ENCODE measurements at regions not wholly inside any gene's neighbourhood (a gene's known extent, or its start where the extent isn't known, plus 50 kb on each side); places are given as distances from the start of the nearest gene placed in this dataset.

DNA sequence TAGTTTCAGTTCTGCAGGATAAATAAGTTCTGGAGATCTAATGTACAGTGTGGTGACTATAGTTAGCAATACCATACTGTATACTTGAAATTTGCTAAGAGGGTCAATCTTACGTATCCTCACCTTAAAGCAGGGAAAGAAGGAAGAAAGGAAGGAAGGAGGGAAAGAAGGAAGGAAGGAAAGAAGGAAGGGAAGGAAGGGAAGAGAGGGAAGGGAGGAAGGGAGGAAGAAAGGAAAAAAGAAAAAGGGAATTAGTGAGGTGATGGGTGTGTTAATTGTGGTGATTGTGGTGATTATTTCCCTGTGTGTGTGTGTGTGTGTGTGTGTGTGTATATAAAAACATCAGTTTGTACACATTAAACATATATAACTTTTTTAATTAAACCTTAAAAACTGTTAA lies 242.6 kb upstream of the MSX2 start:
- BruUV-seq (replicated peaks) = no TSS peak
- intact Hi-C loops (cut with micrococcal nuclease; ENCODE audit: unreplicated experiment) (no loop called here), in situ Hi-C loops (cut with HindIII; ENCODE audit: low pct_unique_long_range_greater_than_20kb, low sequenced_read_pairs) (no loop called here)
- ATAC-seq (no peak), DNase-seq (ENCODE audit: low read depth, low spot score) (no peak)
- Histone ChIP-seq H3K4me3 (ENCODE audit: low read depth in 2 of 2, low read length in 2 of 2) (no peak overlapping the region), H3K27me3 (ENCODE audit: control insufficient read depth, insufficient read depth, low read length) (no peaks in the 10 kb centered on the region), H3K4me1 (ENCODE audit: control insufficient read depth, insufficient read depth, low read length) (no peaks in the 10 kb centered on the region), H3K27ac (ENCODE audit: low read length) (no peak overlapping the region), H3K36me3 (ENCODE audit: control insufficient read depth, insufficient read depth, low read length) (no peaks in the 10 kb centered on the region), H3K9me3 (ENCODE audit: control insufficient read depth, insufficient read depth, low read depth, low read length) (no peaks in the 10 kb centered on the region; the same call in 1 of the 2 replicates)
- TF ChIP-seq TCF7L2 (IDR thresholded peaks at IDR 0.05; ENCODE audit: low read depth, low read length) (no peak), POLR2AphosphoS5 (IDR thresholded peaks at IDR 0.05; ENCODE audit: low read depth, low read length) (no peak), SIN3A (IDR thresholded peaks at IDR 0.05; ENCODE audit: borderline replicate concordance, insufficient read depth, low read depth, low read length) (no peak), REST (IDR thresholded peaks at IDR 0.05; ENCODE audit: insufficient read depth in 1 of 2, low read depth in 2 of 2, low read length in 1 of 2) (no peak)
- TF ChIP-seq, protein P1, sequence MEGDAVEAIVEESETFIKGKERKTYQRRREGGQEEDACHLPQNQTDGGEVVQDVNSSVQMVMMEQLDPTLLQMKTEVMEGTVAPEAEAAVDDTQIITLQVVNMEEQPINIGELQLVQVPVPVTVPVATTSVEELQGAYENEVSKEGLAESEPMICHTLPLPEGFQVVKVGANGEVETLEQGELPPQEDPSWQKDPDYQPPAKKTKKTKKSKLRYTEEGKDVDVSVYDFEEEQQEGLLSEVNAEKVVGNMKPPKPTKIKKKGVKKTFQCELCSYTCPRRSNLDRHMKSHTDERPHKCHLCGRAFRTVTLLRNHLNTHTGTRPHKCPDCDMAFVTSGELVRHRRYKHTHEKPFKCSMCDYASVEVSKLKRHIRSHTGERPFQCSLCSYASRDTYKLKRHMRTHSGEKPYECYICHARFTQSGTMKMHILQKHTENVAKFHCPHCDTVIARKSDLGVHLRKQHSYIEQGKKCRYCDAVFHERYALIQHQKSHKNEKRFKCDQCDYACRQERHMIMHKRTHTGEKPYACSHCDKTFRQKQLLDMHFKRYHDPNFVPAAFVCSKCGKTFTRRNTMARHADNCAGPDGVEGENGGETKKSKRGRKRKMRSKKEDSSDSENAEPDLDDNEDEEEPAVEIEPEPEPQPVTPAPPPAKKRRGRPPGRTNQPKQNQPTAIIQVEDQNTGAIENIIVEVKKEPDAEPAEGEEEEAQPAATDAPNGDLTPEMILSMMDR (IDR thresholded peaks at IDR 0.05) = no peak
- CTCF ChIA-PET = no interaction called here
- POLR2A ChIA-PET = no interaction called here

- Histone ChIP-seq H3K27me3 (ENCODE audit: control insufficient read depth, insufficient read depth, low read length) (no peaks in the 10 kb centered on the region), H3K27ac (ENCODE audit: low read length) (no peak overlapping the region), H3K4me1 (ENCODE audit: control insufficient read depth, insufficient read depth, low read length) (no peaks in the 10 kb centered on the region), H3K36me3 (ENCODE audit: control insufficient read depth, insufficient read depth, low read length) (no peaks in the 10 kb centered on the region), H3K4me3 (ENCODE audit: low read depth in 2 of 2, low read length in 2 of 2) (no peak overlapping the region), H3K9me3 (ENCODE audit: control insufficient read depth, insufficient read depth, low read depth, low read length) (no peaks in the 10 kb centered on the region; the same call in 1 of the 2 replicates)
- no peak for ATAC-seq
- BruUV-seq (replicated peaks) = no TSS peak
- CTCF ChIA-PET = no interaction called here
- no peak for TF ChIP-seq POLR2AphosphoS5 (IDR thresholded peaks at IDR 0.05; ENCODE audit: low read depth, low read length)
- TF ChIP-seq, protein P1 (IDR thresholded peaks at IDR 0.05) = no peak
- no peak for TF ChIP-seq TCF7L2 (IDR thresholded peaks at IDR 0.05; ENCODE audit: low read depth, low read length)
- TF ChIP-seq REST (IDR thresholded peaks at IDR 0.05; ENCODE audit: insufficient read depth in 1 of 2, low read depth in 2 of 2, low read length in 1 of 2) = no peak
- TF ChIP-seq SIN3A (IDR thresholded peaks at IDR 0.05; ENCODE audit: borderline replicate concordance, insufficient read depth, low read depth, low read length) = no peak
- intact Hi-C loops (cut with micrococcal nuclease; ENCODE audit: unreplicated experiment) = no loop called here
- DNase-seq (ENCODE audit: low read depth, low spot score) = no peak
- POLR2A ChIA-PET = no interaction called here
- in situ Hi-C loops (cut with HindIII; ENCODE audit: low pct_unique_long_range_greater_than_20kb, low sequenced_read_pairs) = no loop called here
Measured at GRCh38 chr5:174482607-174483024, 241.8 kb upstream of the MSX2 start.

All from Panc1 (cell line).